GF-D8 (cell line): ENCODE measurements at regions not wholly inside any gene's neighbourhood (a gene's known extent, or its start where the extent isn't known, plus 50 kb on each side); places are given as distances from the start of the nearest gene placed in this dataset.

Source experiments
- DNase-seq: peaks from one replicate; lab custom pipeline; 2025; lab: John Stamatoyannopoulos, UW

DNA sequence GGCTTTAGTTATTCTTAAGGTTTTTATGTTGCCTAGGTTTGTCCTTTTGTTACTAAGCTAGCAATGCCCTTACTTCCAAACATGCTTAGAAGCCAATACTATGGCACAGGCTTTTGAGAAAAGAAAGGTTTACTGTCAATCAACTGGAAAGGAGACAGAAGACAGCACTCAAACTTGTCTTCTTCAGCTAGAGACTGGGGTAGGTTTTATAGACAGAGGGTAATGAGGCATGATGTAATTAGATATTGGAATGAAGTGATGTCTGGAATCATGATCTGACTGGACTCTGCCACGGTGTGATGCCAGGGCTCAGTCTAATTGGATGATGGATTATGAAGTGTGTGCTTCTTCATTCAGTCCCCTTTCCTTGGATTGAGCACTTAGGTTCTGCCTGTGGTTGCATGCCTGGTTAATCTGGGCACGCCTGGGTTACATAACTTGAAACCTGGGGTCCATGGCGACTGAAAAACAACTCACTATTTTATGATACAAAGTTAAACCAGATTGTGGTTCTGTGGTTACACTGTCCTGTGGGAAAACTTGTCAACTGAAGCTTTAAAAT, 625.8 kb downstream of the BRINP3 start:
- no peak for DNase-seq

DNA sequence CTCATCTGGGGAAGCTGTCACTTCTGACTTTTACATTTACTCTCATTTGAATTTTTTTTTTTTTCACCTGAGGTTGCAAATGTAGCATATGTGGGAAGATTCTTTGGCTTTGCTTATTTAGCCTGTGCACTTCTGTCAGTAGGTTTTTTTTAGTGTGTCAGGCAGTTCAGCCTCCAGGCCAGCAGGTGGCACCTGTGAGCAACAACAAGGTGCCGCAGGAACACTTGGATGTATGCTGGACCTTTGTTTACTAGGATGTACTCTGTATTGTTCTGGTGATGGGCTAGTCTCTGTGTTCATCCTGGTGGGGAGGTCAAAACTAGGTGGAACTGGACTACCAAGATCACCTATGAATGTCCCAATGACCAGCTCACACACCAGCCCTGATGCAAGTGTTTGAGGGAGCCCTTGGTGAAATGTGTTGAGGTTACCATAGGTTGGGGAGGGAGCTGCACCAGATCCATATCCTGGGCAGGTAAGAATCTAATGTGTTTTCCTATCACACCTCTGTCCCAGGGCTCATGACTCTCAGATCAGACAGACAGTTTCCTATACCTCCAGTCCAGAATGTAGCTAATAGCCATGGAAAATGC, 618.2 kb downstream of the BRINP3 start:
- no peak for DNase-seq

DNA sequence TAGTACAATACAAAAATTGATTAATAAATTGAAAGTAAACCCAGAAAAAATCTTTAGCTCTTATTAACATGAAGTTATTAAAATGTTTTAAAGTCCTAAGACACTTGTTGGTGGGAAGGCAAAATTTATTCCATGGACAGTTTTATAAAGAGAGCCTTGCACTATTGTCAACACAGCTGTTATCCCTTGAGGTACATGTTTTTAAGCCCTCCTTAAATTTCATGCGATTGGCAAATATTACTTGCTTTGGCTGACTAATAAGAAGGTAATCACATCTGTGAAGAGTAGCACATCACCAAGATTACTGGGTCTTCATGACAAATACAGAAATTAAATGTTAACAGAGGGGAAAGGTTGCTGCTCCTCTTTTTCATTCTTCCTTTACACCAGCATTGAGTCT, 611.1 kb downstream of the BRINP3 start:
- no peak for DNase-seq

DNA sequence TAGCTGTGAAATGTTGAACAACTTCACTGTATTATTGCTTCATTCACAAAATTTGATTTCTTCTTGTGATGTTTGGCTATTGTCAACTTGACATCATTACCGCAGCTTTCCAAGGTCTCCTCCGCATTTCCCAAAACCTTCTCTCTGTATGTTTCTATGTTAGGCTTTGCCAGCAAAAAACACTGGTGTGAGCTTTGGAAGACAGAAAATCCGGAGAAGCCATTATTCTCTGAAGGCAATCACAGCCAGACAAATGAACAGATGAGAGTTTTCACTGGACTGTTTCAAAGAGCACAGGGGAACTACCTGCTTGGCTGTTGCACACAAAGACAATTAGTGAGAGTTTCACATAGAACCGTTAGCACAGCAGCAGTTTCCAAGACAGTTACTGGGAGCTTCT, 609.6 kb downstream of the BRINP3 start:
- no peak for DNase-seq

DNA sequence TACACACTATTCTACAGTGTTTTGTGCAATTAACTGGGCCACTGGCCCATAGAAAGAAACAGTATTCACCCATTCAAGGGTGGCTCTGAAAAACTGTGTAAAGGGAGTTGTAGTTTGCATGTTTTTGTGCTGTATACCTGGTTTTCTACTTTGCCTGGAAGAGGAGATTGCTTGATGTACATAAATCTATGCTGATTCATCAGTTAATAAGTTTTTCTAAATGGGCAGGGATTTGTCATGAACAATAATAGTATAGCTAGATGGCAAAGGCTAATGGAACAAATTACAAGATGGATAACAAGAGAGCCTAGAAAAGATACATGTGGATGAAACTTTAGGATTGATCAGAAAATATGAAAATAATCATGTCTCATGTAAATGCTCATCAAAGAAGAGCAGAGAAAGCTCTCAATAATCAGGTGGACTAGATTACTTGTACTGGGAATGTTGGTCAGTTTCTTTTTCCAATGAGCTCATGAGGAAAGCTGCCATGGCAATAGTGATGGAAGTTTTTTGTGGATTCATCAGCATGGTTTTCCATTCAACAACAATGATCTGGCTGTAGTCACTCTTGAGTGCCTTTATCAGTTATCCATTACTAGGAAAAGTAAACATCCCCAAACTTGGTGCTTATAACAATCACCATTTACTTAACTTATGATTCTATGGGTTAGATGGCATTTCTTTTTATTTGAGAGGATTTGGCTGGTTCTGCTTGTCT, 602.8 kb downstream of the BRINP3 start:
- no peak for DNase-seq

DNA sequence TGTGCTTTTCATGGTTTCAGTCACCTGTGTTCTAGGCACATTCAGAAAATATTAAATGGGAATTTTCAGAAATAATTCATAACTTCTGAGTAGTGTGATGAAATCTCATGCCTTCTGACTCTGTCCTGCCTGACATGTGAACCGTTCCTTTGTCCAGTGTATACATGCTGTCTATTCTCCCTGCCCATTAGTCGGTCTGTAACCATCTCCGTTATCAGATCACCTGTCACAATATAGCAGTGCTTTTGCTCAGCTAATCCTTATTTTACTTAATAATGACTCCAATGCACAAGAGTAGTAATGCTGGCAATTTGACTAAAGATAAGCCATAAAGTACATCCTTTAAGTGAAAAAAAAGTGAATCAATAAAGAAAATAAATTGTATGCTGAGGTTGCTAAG, 597.5 kb downstream of the BRINP3 start:
- DNase-seq: no peak

DNA sequence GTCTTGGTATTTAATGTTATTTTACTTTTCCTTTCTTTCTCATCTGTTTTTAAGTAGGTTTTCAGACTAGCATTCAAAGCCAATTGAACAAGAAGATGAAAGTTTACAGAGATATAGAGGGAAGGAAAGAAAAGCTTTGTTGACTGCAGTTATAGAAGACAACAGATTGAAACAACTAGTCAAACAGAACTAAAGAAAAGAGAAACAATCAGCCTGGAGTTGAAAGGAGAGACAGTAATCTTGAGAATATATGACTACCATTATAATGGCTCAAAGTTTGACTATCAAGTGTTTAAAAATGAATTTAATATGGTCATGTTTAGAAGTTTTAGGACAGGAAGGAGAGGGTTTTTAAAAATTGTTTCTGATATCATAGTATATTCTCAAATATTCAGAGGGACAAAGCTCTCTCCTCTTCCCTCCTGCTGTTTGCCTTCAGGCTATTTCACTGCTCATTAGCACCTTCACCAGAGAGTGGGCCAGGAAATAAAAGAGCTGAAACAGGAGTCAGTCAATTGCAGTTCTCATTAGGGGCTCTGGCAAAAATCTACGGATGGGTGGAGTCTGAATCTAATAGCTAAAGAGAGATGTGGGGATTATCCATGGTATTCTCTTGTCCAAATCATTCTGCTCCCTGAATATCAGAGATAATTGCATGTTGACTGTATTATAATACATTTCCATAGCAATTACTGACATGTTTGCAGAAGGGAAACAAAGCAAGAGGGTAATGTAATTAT, 577.8 kb downstream of the BRINP3 start:
- DNase-seq: no peak

DNA sequence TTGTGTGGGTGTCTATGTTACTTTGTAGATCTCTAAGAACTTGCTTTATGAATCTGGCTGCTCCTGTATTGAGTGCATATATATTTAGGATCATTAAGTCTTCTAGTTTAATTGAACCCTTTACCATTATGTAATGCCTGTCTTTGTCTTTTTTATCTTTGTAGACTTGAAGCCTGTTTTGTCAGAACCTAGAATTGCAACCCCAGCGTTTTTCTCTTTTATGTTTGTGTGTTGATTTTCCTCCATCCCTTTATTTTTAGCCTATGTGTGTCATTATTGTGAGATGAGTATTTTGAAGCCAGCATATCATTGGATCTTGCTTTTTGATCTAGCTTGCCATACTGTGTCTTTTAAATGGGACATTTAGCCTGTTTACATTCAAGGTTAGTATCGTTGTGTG, 573.2 kb downstream of the BRINP3 start:
- no peak for DNase-seq

DNA sequence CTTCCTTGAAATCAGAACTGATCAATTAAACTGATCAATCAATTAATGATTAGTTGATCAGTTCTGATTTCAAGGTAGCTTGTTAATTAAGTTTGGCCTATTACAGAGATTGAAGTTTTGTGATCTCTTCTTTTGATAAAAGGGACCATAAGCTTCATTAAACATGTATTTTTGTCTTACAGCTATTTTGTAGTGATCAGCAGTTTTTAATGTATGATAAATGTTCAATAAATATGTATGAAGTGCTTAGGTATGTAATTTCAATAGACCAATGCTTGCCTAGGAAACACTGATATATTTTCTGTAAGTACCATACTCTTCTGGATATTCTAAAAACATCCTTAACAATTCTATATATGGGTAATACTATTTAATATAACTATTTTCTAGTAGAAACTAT, 569.6 kb downstream of the BRINP3 start:
- DNase-seq: no peak

DNA sequence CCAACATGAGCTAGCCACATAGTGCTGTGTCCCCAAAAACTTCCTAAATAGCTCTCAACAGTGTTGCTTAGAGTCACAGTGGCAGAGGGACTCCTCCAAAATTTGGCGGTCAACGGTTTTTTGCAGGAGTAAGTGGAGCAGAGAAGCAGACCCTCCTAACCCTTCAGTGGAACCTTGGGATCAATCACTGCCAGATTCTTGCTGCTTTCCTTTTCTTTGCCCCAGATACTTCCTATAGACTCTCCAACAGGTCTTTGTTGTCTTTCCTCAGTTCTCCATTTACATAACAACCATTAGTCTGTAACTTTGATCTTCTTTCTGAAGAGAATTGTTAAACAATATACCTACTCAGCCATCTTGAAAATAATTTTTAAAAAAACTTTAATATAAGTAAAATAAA, 556.1 kb downstream of the BRINP3 start:
- no peak for DNase-seq

DNA sequence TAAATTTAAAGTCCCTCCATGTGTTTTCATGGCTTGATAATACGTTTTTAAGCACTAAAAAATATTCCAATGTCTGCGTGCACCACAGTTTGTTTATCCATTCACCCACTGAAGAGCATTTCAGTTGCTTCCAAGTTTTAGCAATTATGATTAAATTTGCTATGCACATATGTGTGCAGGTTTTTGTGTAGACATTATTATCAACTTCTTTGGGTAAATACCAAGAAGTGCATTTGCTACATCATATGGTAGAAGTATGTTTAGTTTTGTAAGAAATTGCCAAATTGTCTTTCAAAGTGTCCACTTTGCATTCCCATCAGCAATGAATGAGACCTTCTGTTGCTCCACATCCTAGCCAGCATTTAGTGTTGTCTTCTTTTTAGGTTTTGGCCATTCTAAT, 550.0 kb downstream of the BRINP3 start:
- no peak for DNase-seq

DNA sequence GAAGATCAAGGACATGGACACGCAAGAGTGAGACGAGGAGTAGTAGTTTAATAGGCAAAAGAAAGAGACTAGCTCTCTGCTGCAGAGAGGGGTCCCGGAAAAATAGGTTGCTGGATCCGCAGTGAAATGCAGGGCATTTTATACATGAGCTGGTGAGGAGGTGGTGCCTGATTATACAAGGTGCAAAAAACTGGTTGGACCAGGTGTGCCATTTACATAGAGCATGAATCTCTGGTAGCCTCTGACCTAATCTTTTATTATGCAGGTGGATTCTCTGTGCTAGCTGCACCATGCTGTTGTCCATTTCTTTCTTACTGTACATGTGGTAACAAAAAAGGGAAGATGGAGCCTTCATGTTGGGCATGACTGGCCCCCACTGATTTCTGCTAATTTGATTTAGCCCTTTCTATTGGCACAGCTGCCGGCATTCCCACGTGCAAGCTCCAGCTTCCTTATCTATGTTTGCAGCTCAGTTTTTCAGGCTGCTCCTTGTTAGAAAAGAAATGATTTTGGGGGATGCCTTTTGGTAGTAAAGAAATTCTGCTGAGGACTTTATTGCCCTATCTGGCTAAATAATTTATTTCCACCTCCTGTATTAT, 548.1 kb downstream of the BRINP3 start:
- no peak for DNase-seq

DNA sequence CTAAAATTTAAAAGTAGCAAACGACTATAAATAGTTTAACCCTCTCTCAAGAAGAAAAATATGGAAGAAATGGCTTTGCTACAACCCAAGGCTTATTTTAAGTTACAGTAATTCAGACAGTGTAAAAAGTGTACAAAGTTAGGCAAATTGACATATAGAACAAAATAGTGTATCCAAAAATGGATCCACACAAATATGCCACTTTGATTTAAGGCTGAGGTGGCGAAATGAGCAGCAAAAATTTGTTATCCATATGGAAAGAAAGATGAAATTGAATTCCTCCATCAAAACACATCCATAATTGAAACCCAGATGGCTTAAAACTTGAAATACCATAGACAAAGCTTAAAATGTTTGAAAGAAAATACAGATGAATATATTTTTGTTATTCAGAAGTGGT, 540.8 kb downstream of the BRINP3 start:
- DNase-seq: no peak

DNA sequence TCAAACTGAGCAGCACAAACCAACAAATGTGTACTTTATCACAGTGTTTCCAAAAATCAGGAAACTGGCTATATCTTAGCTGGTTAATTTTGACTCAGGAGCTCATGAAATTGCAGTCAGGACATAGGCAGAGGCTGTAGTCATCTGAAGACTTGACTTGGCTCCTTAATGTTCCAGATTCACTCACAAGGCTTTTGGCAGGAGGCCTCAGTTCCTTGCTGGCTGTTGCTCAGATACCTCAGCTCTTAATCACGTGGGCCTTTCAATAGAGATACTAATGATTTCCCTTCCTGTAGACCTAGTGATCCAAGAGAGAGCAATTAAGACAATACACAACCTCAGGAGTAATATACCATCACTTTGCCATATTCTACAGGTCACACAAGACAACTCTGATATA, 537.7 kb downstream of the BRINP3 start:
- no peak for DNase-seq

DNA sequence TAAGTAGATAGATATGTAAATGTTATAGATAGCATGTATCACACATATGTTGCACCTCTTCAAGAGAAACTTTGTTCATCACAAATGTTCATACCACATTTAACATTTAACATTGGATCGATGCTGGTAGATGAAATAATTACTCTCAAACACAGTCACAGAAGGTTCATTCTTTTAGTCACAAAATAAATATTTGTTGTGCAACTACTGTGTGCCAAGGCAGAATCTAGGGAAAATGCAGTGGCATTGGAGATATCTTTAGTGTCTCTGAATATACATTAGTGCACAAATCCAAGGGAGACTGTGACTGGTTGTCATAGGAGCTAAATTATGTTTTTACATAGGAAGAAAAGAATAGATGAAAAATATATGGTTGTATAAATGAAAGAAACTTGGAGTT, 535.7 kb downstream of the BRINP3 start:
- no peak for DNase-seq

DNA sequence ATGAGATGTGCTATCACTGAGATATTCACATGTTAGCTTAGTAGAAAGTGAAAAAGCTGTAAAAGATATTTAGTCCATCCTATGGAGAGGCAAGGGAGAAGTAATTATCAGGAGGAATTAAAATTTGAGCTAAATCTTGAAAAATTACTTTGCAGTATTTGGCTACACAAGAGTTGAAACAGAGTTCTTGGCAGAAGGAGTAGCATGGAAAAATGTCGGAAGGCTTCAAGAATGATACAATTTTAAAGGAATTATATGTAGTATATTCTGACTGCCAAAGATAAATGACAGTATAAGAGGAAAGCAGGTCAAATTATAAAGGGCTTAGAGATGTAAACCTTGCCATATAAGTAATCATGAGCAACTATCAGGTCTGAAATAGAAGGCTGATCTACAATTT, 518.9 kb downstream of the BRINP3 start:
- no peak for DNase-seq

DNA sequence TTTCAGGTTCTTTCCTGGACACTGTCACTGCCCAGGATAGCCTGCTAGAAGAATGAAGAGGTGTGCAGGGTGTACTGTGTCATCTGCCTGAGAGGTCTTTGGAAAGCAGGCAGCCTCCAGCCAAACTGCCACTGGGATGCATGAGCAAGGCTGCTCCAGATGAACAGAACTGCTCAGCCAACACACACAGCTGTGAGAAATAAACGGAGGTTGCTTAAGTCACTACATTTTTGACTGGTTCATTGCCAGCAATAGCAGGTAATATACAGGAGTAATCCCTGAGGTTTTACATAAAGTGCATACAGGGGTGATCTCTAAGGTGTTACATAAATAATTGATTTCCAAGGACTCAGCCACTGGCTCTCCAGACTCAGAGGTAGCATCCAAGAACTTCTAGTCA, 516.9 kb downstream of the BRINP3 start:
- DNase-seq: no peak

DNA sequence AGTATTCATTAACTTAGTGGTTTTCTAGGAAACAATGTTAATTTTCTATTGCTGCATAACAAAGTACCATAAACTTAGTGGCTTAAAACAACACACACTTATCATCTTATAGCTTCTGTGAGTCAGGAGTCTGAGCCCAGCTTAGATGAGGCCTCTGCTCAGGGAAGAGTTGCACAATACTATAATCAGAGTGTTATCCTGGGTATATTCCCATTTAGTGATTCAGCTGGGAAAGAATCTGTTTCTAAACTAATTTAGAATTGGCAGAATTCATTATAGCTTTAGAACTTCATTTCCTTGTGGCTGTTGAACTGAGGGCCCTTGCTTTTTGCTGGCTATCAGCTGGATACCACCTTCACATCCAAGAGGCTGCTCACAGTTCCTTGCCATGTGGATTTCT, 515.5 kb downstream of the BRINP3 start:
- no peak for DNase-seq

DNA sequence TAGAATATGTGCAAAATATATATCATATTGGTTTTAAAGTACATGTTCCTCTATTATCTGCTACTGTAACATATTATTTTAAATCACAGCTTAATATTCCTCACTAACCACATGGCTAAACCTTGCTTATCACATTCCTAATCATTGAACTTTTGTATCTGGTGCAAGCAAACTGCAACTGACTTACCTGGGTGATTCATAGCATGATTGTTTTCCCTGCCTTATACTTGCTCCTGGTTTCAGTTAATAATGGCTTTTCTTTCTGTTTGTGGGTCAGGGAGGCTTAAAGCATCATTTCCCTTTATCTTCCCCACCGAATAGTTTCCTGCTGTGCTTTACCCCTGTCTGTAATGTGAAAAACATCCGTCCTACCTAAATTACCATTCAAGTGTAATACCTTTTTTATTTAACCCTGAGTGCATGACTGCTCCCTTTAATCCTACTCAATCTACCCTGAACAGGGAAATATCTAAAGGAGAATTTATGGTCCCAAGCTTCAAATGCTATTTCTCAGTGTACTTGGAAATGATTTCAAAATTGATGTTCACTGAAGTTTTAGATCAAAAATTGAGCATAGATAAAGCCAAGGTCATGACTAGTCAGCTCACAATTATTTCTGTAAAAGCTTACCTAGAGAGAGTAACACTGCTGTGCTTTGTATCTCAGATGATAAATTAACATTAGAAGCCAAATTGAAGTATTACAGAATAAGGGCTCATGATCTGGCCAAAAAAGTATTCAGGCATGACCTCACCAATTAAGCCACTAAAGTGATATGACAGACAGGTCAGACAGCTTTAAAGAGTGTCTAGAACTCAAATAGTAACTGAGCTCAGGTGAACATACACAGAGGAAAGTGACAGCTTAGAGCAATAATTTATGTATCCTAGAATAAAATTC, 507.1 kb downstream of the BRINP3 start:
- no peak for DNase-seq

DNA sequence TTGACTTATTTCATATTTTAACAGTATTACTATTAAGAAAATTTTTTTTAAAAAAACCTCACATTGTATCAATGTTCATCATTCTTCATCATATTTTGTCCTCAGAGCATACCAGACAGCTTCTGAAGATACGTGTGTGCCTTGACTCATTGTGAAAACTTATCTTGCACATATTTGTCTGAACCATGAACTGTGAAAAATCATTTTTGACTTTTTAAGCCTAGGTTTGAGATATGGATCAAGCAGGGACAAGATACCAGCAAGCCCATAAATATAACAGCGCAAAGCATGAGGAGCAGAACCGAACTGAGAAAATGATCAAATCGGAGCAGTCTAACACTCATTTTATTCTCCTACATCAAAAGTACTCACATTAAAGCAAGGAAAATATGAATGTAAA, 506.0 kb downstream of the BRINP3 start:
- DNase-seq: no peak

DNA sequence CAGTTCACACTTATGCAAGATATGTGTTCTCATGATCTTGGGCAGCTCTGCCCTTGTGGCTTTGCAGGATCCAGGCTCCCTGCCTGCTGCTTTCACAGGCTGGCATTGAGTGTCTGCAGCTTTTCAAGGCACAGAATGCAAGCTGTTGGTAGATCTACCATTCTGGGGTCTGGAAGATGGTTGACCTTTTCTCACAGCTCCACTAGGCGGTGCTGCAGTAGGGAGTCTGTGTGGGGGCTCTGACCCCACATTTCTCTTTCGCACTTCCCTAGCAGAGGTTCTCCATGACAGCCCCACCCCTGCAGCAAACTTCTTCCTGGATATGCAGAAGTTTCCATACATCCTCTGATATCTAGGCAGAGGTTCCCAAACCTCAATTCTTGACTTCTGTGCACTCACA, 500.5 kb downstream of the BRINP3 start:
- DNase-seq: no peak
